Left cardiac atrium (tissue), 4 donors: ENCODE measurements at regions not wholly inside any gene's neighbourhood (a gene's known extent, or its start where the extent isn't known, plus 50 kb on each side); places are given as distances from the start of the nearest gene placed in this dataset.

Experiments used
- ATAC-seq, 2 donors: fragments of 200-7000 bp; cut with Tn5 transposase; one replicate each; pipeline ENCODE4 v1.9.1; 2020; ENCODE audit warnings: mild to moderate bottlenecking in 2 of 2, moderate library complexity in 2 of 2
- DNase-seq: peaks from one replicate; pipeline ENCODE4 v3.0.0-alpha.2; 2020
- intact Hi-C, 2 donors: fragments of 100-400 bp; cut with DNase I; formaldehyde crosslinking; loops; one replicate each; pipeline versions ENCODE4 v1.14.1 to v1.15.1; 2022 to 2023
- donor health status: DM: no; HTN: yes; CAD: no.
- donor health status: DM: no; HTN: yes; CAD: no; lungs with severe emphysema.
- donor health status: DM: yes; HTN: yes; CAD: no.
- donor health status: Dilated cardiomyopathy.

- ATAC-seq (no peak), DNase-seq (no peak)
- intact Hi-C loops: no loop called here
These were observed 201.3 kb upstream of the TCERG1L start for GRCh38 chr10:131512852-131513251.

GRCh38 chr10:131513445-131513844, 201.9 kb upstream of the TCERG1L start:
- intact Hi-C loops: no loop called here
- DNase-seq (no peak), ATAC-seq (no peak)

- ATAC-seq (no peak), DNase-seq (no peak)
- intact Hi-C loops: no loop called here
These were observed 202.4 kb upstream of the TCERG1L start for GRCh38 chr10:131513901-131514300.

- intact Hi-C loops: no loop called here
- ATAC-seq (peak in 1 of 2 donors; percentile 73), DNase-seq (no peak)
These were observed 202.9 kb upstream of the TCERG1L start for GRCh38 chr10:131514454-131514853.

- ATAC-seq (no peak), DNase-seq (no peak)
- intact Hi-C loops: no loop called here
These were observed 204.8 kb upstream of the TCERG1L start for GRCh38 chr10:131516285-131516684.

GRCh38 chr10:131517781-131518180, 206.3 kb upstream of the TCERG1L start:
- ATAC-seq: no peak
- no peak for DNase-seq
- intact Hi-C loops: no loop called here

- DNase-seq (no peak), ATAC-seq (no peak)
- intact Hi-C loops: no loop called here
These were observed 208.4 kb upstream of the TCERG1L start for GRCh38 chr10:131519723-131520605.

GRCh38 chr10:131531265-131532190, 220.0 kb upstream of the TCERG1L start:
- intact Hi-C loops: no loop called here
- DNase-seq (no peak), ATAC-seq (no peak)

- ATAC-seq (no peak), DNase-seq (no peak)
- intact Hi-C loops: no loop called here
These were observed 220.8 kb upstream of the TCERG1L start for GRCh38 chr10:131532291-131532690.

GRCh38 chr10:131532745-131533341, 221.3 kb upstream of the TCERG1L start:
- intact Hi-C loops: no loop called here
- DNase-seq (no peak), ATAC-seq (no peak)

- ATAC-seq: no peak
- no peak for DNase-seq
- intact Hi-C loops: no loop called here
These were observed 222.5 kb upstream of the TCERG1L start for GRCh38 chr10:131533846-131534526.

GRCh38 chr10:131534836-131535235, 223.3 kb upstream of the TCERG1L start:
- no peak for ATAC-seq
- intact Hi-C loops: no loop called here
- DNase-seq: no peak

- intact Hi-C loops: no loop called here
- DNase-seq (no peak), ATAC-seq (no peak)
These were observed 225.2 kb upstream of the TCERG1L start for GRCh38 chr10:131536676-131537075.

GRCh38 chr10:131537281-131537680, 225.8 kb upstream of the TCERG1L start:
- ATAC-seq: no peak
- intact Hi-C loops: no loop called here
- no peak for DNase-seq

GRCh38 chr10:131544495-131544894, 233.0 kb upstream of the TCERG1L start:
- ATAC-seq (no peak), DNase-seq (no peak)
- intact Hi-C loops: no loop called here

- intact Hi-C loops: no loop called here
- DNase-seq (no peak), ATAC-seq (no peak)
These were observed 234.7 kb upstream of the TCERG1L start for GRCh38 chr10:131546086-131546810.

- intact Hi-C loops: no loop called here
- no peak for DNase-seq
- ATAC-seq: no peak
These were observed 235.7 kb upstream of the TCERG1L start for GRCh38 chr10:131547129-131547799.

- ATAC-seq (no peak), DNase-seq (no peak)
- intact Hi-C loops: no loop called here
These were observed 236.7 kb upstream of the TCERG1L start for GRCh38 chr10:131548176-131548575.
